A673 (cell line): ENCODE measurements at regions not wholly inside any gene's neighbourhood (a gene's known extent, or its start where the extent isn't known, plus 50 kb on each side); places are given as distances from the start of the nearest gene placed in this dataset.

Experiments
- CTCF ChIP-seq: fragments of 300-800, 200-600 bp; sonication (generic); conservative IDR thresholded peaks from 2 replicates; pipeline ENCODE4 v1.5.1; 2017; ENCODE audit warnings: low read depth, mild to moderate bottlenecking, antibody characterized with exemption, low read length, moderate library complexity, mixed read lengths
- EZH2 ChIP-seq: fragments of 200-600 bp; sonication (generic); IDR thresholded peaks from 2 replicates; pipeline ENCODE4 v1.6.1; 2017; ENCODE audit warnings: borderline replicate concordance, low read depth, mild to moderate bottlenecking, mixed read lengths, antibody characterized with exemption, low read length; ENCODE audit not compliant: poor library complexity, severe bottlenecking

- TF ChIP-seq CTCF (no peak), EZH2 (no peak)
Observed at GRCh38 chr6:164379795-164380194, 929.6 kb downstream of the C6orf118 start.
